Loucy (cell line): ENCODE measurements at regions not wholly inside any gene's neighbourhood (a gene's known extent, or its start where the extent isn't known, plus 50 kb on each side); places are given as distances from the start of the nearest gene placed in this dataset.

Experiments used
- H2AFZ ChIP-seq: fragments of 200-600 bp; sonication (generic); 2 replicates; pipeline ENCODE4 v1.6.0; 2016; ENCODE audit warnings: antibody characterized with exemption, mild to moderate bottlenecking, low read length, moderate library complexity
- H3F3A ChIP-seq: fragments of 200-600 bp; 2 replicates; pipeline ENCODE4 v1.6.0; 2016; ENCODE audit warnings: antibody characterized with exemption, low read depth, mild to moderate bottlenecking
- H3K27me3 ChIP-seq: fragments of 200-600 bp; sonication (generic); 2 replicates; pipeline ENCODE4 v1.6.1; 2014; ENCODE audit warnings: low read length, mild to moderate bottlenecking; ENCODE audit not compliant: insufficient read depth, poor library complexity, severe bottlenecking
- H3K36me3 ChIP-seq: fragments of 200-600 bp; sonication (generic); 2 replicates; pipeline ENCODE4 v1.6.1; 2016; ENCODE audit warnings: low read length; ENCODE audit not compliant: insufficient read depth
- H3K4me1 ChIP-seq: fragments of 200-600 bp; sonication (generic); 2 replicates; pipeline ENCODE4 v1.5.1; 2014; ENCODE audit warnings: low read length, mild to moderate bottlenecking; ENCODE audit not compliant: insufficient read depth, poor library complexity, severe bottlenecking
- H3K4me2 ChIP-seq: fragments of 200-600 bp; sonication (generic); 2 replicates; pipeline ENCODE4 v1.6.0; 2014; ENCODE audit warnings: antibody characterized with exemption, low read length, low read depth, mild to moderate bottlenecking; ENCODE audit not compliant: poor library complexity, severe bottlenecking
- H3K4me3 ChIP-seq: fragments of 200-600 bp; sonication (generic); 2 replicates; pipeline ENCODE4 v1.5.1; 2014; ENCODE audit warnings: low read length, mild to moderate bottlenecking, mixed read lengths; ENCODE audit not compliant: poor library complexity, severe bottlenecking
- H3K79me2 ChIP-seq: fragments of 200-600 bp; sonication (generic); 2 replicates; pipeline ENCODE4 v1.6.1; 2014; ENCODE audit warnings: low read length; ENCODE audit not compliant: insufficient read depth
- H3K9ac ChIP-seq: fragments of 200-600 bp; sonication (generic); 2 replicates; pipeline ENCODE4 v1.6.0; 2014; ENCODE audit warnings: mild to moderate bottlenecking, low read depth, low read length, moderate library complexity; ENCODE audit not compliant: poor library complexity, severe bottlenecking
- H3K9me2 ChIP-seq: fragments of 200-600 bp; sonication (generic); replicated peaks from 2 replicates; pipeline ENCODE4 v1.6.1; 2016; ENCODE audit warnings: low read depth, low read length, mixed read lengths
- H3K9me3 ChIP-seq: fragments of 200-600 bp; sonication (generic); 2 replicates; pipeline ENCODE4 v1.6.1; 2014; ENCODE audit warnings: mild to moderate bottlenecking, antibody characterized with exemption, low read length, low read depth; ENCODE audit not compliant: insufficient read depth
- H4K20me1 ChIP-seq: fragments of 200-600 bp; sonication (generic); 2 replicates; pipeline ENCODE4 v1.6.0; 2014; ENCODE audit warnings: antibody characterized with exemption, low read length, mild to moderate bottlenecking; ENCODE audit not compliant: insufficient read depth, poor library complexity, severe bottlenecking
- EZH2phosphoT487 ChIP-seq: fragments of 200-600 bp; IDR thresholded peaks from 2 replicates; pipeline ENCODE4 v1.6.1; 2018; ENCODE audit warnings: antibody characterized with exemption, mild to moderate bottlenecking, moderate library complexity, borderline replicate concordance
- TF ChIP-seq, protein P1 (sequence below): fragments of 200-600 bp; sonication (generic); conservative IDR thresholded peaks from 2 replicates; pipeline ENCODE4 v1.5.1; 2014; ENCODE audit warnings: mild to moderate bottlenecking, antibody characterized with exemption, low read length

DNA sequence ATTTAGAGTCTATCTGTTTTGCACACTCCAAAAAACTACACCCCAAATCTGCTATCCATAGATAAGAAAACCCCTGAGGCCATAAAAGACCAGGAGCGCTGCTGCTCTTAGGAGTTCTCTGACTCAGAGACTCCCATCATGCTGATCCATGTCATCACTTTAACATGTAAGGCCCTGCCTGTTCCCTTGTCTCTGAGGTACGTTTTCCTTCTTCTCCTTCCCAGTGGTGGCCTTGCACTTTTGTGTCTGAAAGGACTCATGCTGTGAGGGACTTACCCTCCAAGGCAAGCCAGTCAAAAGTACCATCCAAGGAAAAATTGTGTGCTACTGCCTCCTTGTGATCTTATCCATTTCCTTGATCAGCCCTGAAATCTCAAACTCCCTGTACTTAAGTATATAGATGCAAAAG is 427.4 kb upstream of the NCAM2 start:
- H2AFZ ChIP-seq = no peak overlapping the region
- H3K27me3 ChIP-seq = no peaks in the 10 kb centered on the region
- no peaks in the 10 kb centered on the region for H3K79me2 ChIP-seq
- H3K9ac ChIP-seq = no peak overlapping the region
- no peak overlapping the region for H3K4me3 ChIP-seq
- H3K9me3 ChIP-seq = no peaks in the 10 kb centered on the region
- no peaks in the 10 kb centered on the region for H3F3A ChIP-seq
- H3K9me2 ChIP-seq = no peaks in the 10 kb centered on the region
- H4K20me1 ChIP-seq = no peaks in the 10 kb centered on the region
- no peaks in the 10 kb centered on the region for H3K4me1 ChIP-seq
- no peak for TF ChIP-seq EZH2phosphoT487
- TF ChIP-seq, protein P1, sequence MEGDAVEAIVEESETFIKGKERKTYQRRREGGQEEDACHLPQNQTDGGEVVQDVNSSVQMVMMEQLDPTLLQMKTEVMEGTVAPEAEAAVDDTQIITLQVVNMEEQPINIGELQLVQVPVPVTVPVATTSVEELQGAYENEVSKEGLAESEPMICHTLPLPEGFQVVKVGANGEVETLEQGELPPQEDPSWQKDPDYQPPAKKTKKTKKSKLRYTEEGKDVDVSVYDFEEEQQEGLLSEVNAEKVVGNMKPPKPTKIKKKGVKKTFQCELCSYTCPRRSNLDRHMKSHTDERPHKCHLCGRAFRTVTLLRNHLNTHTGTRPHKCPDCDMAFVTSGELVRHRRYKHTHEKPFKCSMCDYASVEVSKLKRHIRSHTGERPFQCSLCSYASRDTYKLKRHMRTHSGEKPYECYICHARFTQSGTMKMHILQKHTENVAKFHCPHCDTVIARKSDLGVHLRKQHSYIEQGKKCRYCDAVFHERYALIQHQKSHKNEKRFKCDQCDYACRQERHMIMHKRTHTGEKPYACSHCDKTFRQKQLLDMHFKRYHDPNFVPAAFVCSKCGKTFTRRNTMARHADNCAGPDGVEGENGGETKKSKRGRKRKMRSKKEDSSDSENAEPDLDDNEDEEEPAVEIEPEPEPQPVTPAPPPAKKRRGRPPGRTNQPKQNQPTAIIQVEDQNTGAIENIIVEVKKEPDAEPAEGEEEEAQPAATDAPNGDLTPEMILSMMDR = no peak
- no peak overlapping the region for H3K4me2 ChIP-seq
- H3K36me3 ChIP-seq = no peaks in the 10 kb centered on the region

DNA sequence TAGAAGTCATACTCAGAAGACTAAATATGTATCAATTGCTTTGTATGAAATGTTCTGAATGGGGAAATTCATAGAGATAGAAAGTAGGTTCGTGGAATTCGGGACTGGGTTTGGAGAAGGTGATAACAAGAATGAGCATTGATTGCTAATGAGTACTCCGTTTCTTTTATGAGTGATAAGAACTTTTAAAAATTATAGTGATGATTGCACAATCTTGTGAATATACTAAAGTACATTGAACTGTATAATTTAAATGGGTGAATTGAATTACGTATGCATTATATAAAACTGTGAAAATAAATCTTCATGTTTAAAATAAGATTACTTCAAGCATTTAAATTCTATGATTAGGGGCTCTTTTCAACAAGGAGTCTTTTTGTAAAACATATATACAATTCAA is 425.6 kb upstream of the NCAM2 start:
- no peak for TF ChIP-seq EZH2phosphoT487
- TF ChIP-seq, protein P1 = no peak
- no peaks in the 10 kb centered on the region for H3K36me3 ChIP-seq
- H3K9me2 ChIP-seq = no peaks in the 10 kb centered on the region
- no peaks in the 10 kb centered on the region for H3K9me3 ChIP-seq
- H2AFZ ChIP-seq = no peak overlapping the region
- no peak overlapping the region for H3K4me2 ChIP-seq
- no peaks in the 10 kb centered on the region for H4K20me1 ChIP-seq
- no peak overlapping the region for H3K4me3 ChIP-seq
- no peaks in the 10 kb centered on the region for H3F3A ChIP-seq
- H3K4me1 ChIP-seq = no peaks in the 10 kb centered on the region
- no peak overlapping the region for H3K9ac ChIP-seq
- H3K27me3 ChIP-seq = no peaks in the 10 kb centered on the region
- no peaks in the 10 kb centered on the region for H3K79me2 ChIP-seq

DNA sequence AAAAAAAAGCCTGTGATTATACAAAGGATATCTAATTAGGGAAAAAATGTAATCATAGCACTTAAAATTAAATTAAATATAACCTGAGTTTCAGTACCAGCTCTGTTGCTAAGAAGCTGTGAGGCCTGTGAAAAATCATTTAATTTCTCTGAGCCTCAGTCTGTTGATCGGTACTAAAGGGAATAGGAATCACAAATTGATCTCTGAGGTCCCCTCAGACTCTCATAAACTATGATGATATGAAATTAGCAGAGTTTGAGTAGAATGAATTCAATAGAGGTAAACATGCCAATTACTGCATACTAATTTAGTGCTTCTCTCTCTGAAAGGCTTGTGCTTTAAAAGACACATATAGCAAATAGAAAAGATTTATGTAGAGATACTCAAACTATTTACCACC is 416.8 kb upstream of the NCAM2 start:
- Histone ChIP-seq H3K79me2 (no peaks in the 10 kb centered on the region), H3K9me3 (no peaks in the 10 kb centered on the region), H2AFZ (no peak overlapping the region), H3K27me3 (no peaks in the 10 kb centered on the region), H3K9me2 (no peaks in the 10 kb centered on the region), H3K36me3 (no peaks in the 10 kb centered on the region), H3K4me1 (no peaks in the 10 kb centered on the region), H3K9ac (no peak overlapping the region), H3K4me3 (no peak overlapping the region), H3F3A (no peaks in the 10 kb centered on the region), H3K4me2 (no peak overlapping the region), H4K20me1 (no peaks in the 10 kb centered on the region)
- TF ChIP-seq, protein P1 = no peak
- TF ChIP-seq EZH2phosphoT487 = no peak
